Right lobe of liver (tissue), 6 donors: ENCODE measurements at regions not wholly inside any gene's neighbourhood (a gene's known extent, or its start where the extent isn't known, plus 50 kb on each side); places are given as distances from the start of the nearest gene placed in this dataset.

ENCODE experiments used
- ATAC-seq, 4 donors: fragments of 200-7000 bp; cut with Tn5 transposase; one replicate each; pipeline ENCODE4 v1.9.1; 2020; ENCODE audit warnings: mild to moderate bottlenecking in 4 of 4, moderate library complexity in 4 of 4
- DNase-seq, 3 donors: peaks; one replicate each; pipeline ENCODE4 v3.0.0-alpha.2; 2020
- H3K27ac ChIP-seq, 3 donors: fragments of 200-600 bp; one replicate each; pipeline ENCODE4 v1.8.0; 2022
- H3K27me3 ChIP-seq, 2 donors: fragments of 200-600 bp; one replicate each; pipeline ENCODE4 v1.8.0; 2022
- H3K36me3 ChIP-seq, 4 donors: fragments of 200-600 bp; sonication (generic) in 1 of 4; one replicate each; pipeline versions ENCODE4 v1.5.1 to v1.8.0; 2017 to 2022; ENCODE audit warnings: control low read depth in 1 of 4
- H3K4me1 ChIP-seq, 4 donors: fragments of 200-600 bp; sonication (generic) in 1 of 4; one replicate each; pipeline versions ENCODE4 v1.5.1 to v1.8.0; 2017 to 2022; ENCODE audit warnings: control low read depth in 1 of 4
- H3K4me3 ChIP-seq, 3 donors: fragments of 200-600 bp; one replicate each; pipeline ENCODE4 v1.8.0; 2022
- H3K9me3 ChIP-seq, 4 donors: fragments of 200-600 bp; sonication (generic) in 1 of 4; one replicate each; pipeline versions ENCODE4 v1.5.1 to v1.8.0; 2017 to 2022; ENCODE audit warnings: control low read depth in 1 of 4
- CTCF ChIP-seq, 4 donors: fragments of 200-600 bp in 3 of 4; fragments of 450-650 bp in 1 of 4; IDR thresholded peaks; one replicate each; pipeline versions ENCODE4 v1.5.1 to v1.8.0; 2016 to 2022; ENCODE audit warnings: antibody characterized with exemption in 4 of 4, mild to moderate bottlenecking in 2 of 4
- POLR2A ChIP-seq: fragments of 450-650 bp; IDR thresholded peaks from one replicate; pipeline ENCODE4 v1.6.1; 2017; ENCODE audit warnings: antibody characterized with exemption, mild to moderate bottlenecking
- WGBS: methylation state at CpG from one replicate; pipeline ENCODE4 v1.1.6; 2018; ENCODE audit warnings: low coverage, low lambda C conversion rate; ENCODE audit not compliant: insufficient coverage; ENCODE audit errors: missing lambda C conversion rate; 5-methylcytosine and 5-hydroxymethylcytosine counted together
- intact Hi-C, 2 donors: fragments of 100-400 bp; cut with DNase I; formaldehyde crosslinking; loops; one replicate each; pipeline versions ENCODE4 v1.11.2 to v1.14.1; 2022
- donor health status: DM: no; HTN: yes; CAD: no.
- donor health status: DM: no; HTN: no; CAD: no.
- donor health status: DM: no; HTN: no; CAD: no.
- donor health status: DM: no; HTN: yes; CAD: no.
- donor health status: DM: no; HTN: yes; CAD: no.

GRCh38 chr5:101950019-101950418 is 346.1 kb downstream of the SLCO4C1 start:
- no peaks in the 10 kb centered on the region for H3K36me3 ChIP-seq
- H3K9me3 ChIP-seq: no peaks in the 10 kb centered on the region
- ATAC-seq (no peak), DNase-seq (no peak)
- H3K27ac ChIP-seq: no peak overlapping the region
- no peaks in the 10 kb centered on the region for H3K27me3 ChIP-seq
- intact Hi-C loops: no loop called here
- TF ChIP-seq CTCF (IDR thresholded peaks at IDR 0.05) (no peak), POLR2A (no peak)
- H3K4me3 ChIP-seq: no peak overlapping the region
- H3K4me1 ChIP-seq: peaks cover 0 to 3% (median 0%) of the 10 kb centered on the region in 4 donors

GRCh38 chr5:101948615-101949014 is 347.5 kb downstream of the SLCO4C1 start:
- Histone ChIP-seq H3K4me1 (peaks cover 0 to 3% (median 0%) of the 10 kb centered on the region in 4 donors), H3K4me3 (no peak overlapping the region), H3K36me3 (no peaks in the 10 kb centered on the region), H3K9me3 (no peaks in the 10 kb centered on the region), H3K27me3 (no peaks in the 10 kb centered on the region), H3K27ac (no peak overlapping the region)
- 80% methylated on average over 1 of the region's 1 CpG for WGBS
- ATAC-seq (no peak), DNase-seq (no peak)
- TF ChIP-seq CTCF (IDR thresholded peaks at IDR 0.05) (no peak), POLR2A (no peak)
- intact Hi-C loops: no loop called here

- Histone ChIP-seq H3K36me3 (no peaks in the 10 kb centered on the region), H3K9me3 (no peaks in the 10 kb centered on the region), H3K4me3 (no peak overlapping the region), H3K4me1 (no peaks in the 10 kb centered on the region), H3K27ac (no peak overlapping the region), H3K27me3 (no peaks in the 10 kb centered on the region)
- WGBS: 31% methylated on average over 1 of the region's 1 CpG
- intact Hi-C loops: no loop called here
- TF ChIP-seq POLR2A (no peak), CTCF (IDR thresholded peaks at IDR 0.05) (no peak)
- DNase-seq: no peak
- ATAC-seq: no peak
These were observed 352.3 kb downstream of the SLCO4C1 start for GRCh38 chr5:101943784-101944183.

- Histone ChIP-seq H3K27me3 (no peaks in the 10 kb centered on the region), H3K27ac (no peak overlapping the region), H3K4me3 (no peak overlapping the region), H3K4me1 (no peaks in the 10 kb centered on the region), H3K9me3 (no peaks in the 10 kb centered on the region), H3K36me3 (no peaks in the 10 kb centered on the region)
- ATAC-seq (peak; percentile 79 to 87 (median 84)), DNase-seq (no peak)
- TF ChIP-seq POLR2A (no peak), CTCF (IDR thresholded peaks at IDR 0.05) (peak; percentile 32 to 67 (median 53))
- 38% methylated on average over 6 of the region's 8 CpGs for WGBS
- intact Hi-C loops: no loop called here
These were observed 353.7 kb downstream of the SLCO4C1 start for GRCh38 chr5:101942321-101942882.

GRCh38 chr5:101937041-101937440 is 359.0 kb downstream of the SLCO4C1 start:
- H3K36me3 ChIP-seq: no peaks in the 10 kb centered on the region
- H3K27ac ChIP-seq: no peak overlapping the region
- 61% methylated on average over 2 of the region's 2 CpGs for WGBS
- no peaks in the 10 kb centered on the region for H3K4me1 ChIP-seq
- intact Hi-C loops: no loop called here
- no peak overlapping the region for H3K4me3 ChIP-seq
- ATAC-seq (no peak), DNase-seq (no peak)
- TF ChIP-seq CTCF (IDR thresholded peaks at IDR 0.05): no peak
- TF ChIP-seq POLR2A: no peak
- no peaks in the 10 kb centered on the region for H3K27me3 ChIP-seq
- no peaks in the 10 kb centered on the region for H3K9me3 ChIP-seq
